22Rv1 (cell line): ENCODE measurements at regions not wholly inside any gene's neighbourhood (a gene's known extent, or its start where the extent isn't known, plus 50 kb on each side); places are given as distances from the start of the nearest gene placed in this dataset.

Experiments used
- ZFX ChIP-seq: fragments of 450-650 bp; IDR thresholded peaks from 2 replicates; pipeline ENCODE4 v1.6.1; 2017; ENCODE audit warnings: antibody characterized with exemption, borderline replicate concordance
- TF ChIP-seq, protein P1 (sequence below): fragments of 450-650 bp; IDR thresholded peaks from 2 replicates; pipeline ENCODE4 v1.5.1; 2017; ENCODE audit warnings: mild to moderate bottlenecking

- TF ChIP-seq, protein P1, sequence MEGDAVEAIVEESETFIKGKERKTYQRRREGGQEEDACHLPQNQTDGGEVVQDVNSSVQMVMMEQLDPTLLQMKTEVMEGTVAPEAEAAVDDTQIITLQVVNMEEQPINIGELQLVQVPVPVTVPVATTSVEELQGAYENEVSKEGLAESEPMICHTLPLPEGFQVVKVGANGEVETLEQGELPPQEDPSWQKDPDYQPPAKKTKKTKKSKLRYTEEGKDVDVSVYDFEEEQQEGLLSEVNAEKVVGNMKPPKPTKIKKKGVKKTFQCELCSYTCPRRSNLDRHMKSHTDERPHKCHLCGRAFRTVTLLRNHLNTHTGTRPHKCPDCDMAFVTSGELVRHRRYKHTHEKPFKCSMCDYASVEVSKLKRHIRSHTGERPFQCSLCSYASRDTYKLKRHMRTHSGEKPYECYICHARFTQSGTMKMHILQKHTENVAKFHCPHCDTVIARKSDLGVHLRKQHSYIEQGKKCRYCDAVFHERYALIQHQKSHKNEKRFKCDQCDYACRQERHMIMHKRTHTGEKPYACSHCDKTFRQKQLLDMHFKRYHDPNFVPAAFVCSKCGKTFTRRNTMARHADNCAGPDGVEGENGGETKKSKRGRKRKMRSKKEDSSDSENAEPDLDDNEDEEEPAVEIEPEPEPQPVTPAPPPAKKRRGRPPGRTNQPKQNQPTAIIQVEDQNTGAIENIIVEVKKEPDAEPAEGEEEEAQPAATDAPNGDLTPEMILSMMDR = no peak
- TF ChIP-seq ZFX = no peak
These were observed 87.1 kb upstream of the RAB6C start for GRCh38 chr2:129892360-129892759.
